GM12878 (cell line): ENCODE measurements at regions not wholly inside any gene's neighbourhood (a gene's known extent, or its start where the extent isn't known, plus 50 kb on each side); places are given as distances from the start of the nearest gene placed in this dataset.

Experiments used
- CUX1 ChIP-seq: IDR thresholded peaks from 2 replicates; pipeline ENCODE4 v1.6.1; 2012; ENCODE audit warnings: improper control_type of control experiment, low read depth, low read length; ENCODE audit not compliant: insufficient replicate concordance
- HDGF ChIP-seq: fragments of 450-650 bp; IDR thresholded peaks from 2 replicates; pipeline ENCODE4 v1.6.1; 2016; ENCODE audit warnings: antibody characterized with exemption
- PRDM15 ChIP-seq: fragments of 450-650 bp; formaldehyde crosslinking; IDR thresholded peaks from 2 replicates; pipeline ENCODE4 v1.4.0; 2020; ENCODE audit warnings: mild to moderate bottlenecking, moderate library complexity
- RFX5 ChIP-seq: IDR thresholded peaks from 2 replicates; pipeline ENCODE4 v1.6.1; 2011; ENCODE audit warnings: low read depth, low read length, improper control_type of control experiment

GRCh38 chr7:85306115-85306514 lies 119.3 kb upstream of the SEMA3D start (continued):
- TF ChIP-seq CUX1 (no peak), PRDM15 (CRISPR knock-in tag) (no peak), RFX5 (no peak), HDGF (no peak)
